Urothelium cell line (cell line): ENCODE measurements at regions not wholly inside any gene's neighbourhood (a gene's known extent, or its start where the extent isn't known, plus 50 kb on each side); places are given as distances from the start of the nearest gene placed in this dataset.

Source experiments
- DNase-seq: peaks from one replicate; pipeline ENCODE4 v3.0.0; 2011; ENCODE audit warnings: low spot score, mixed read lengths
- FAIRE-seq: peaks from 2 replicates; lab custom pipeline; 2011; peaks lifted over from hg19 to GRCh38; lab: Jason Lieb, UNC

DNA sequence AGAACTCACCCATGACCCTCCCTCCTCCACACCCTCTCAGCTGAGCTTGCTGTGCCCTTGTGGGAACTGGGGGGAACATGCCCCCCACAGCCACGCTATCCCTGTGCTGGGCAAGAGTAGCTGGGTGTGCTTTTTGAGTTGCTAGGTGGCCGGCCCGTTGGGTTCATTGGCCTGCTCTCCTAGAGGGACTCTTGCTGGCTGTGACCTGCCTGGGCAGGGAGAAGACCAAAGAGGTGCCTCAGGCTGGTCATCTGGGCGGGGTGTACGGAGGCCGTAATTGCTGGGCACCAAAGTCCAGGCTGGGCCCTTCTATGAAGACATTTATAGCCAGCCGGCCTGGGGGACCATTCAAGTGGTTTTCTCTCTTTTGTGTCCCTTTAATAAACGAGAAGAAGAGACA lies 138.3 kb upstream of the ZBTB40 start:
- no peak for FAIRE-seq
- DNase-seq: no peak

GRCh38 chr1:22314706-22315105 lies 136.9 kb upstream of the ZBTB40 start:
- FAIRE-seq (no peak), DNase-seq (no peak)

DNA sequence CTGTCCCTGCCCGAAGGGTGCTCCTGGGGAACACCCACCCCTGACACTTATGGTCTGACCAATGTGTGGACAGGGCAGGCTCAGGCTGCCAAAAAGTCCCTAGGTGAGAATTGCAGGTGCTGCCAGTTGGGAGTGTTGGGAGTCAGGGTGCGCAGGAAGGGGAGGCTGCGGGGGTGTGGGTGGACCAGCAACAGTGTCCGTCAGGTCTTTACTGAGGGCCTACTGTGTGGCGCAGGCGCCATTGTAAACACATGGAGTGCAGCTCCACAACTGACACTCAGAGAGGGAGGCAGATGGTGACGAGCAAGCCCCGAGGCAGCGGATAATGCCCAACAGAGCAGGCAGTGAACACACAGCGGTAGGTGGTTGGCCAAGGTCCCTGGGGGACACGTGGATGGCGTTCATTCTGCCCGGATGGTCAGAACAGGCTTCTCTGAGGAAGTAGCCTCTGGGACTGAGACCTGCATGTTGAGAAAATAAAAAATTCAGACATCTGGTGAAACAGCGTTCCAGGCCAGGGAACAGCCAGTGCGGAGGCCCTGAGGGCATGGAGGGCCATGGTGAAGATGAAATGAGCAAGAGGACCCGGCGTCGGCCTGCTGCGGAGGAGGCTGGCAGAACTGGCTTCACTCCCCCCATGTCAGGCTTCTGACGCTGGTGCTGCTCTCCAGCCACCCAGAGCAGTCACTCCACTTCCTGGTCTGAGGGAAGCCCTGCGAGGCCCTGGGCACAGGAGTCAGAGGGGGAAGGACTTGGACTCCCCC lies 136.2 kb upstream of the ZBTB40 start:
- FAIRE-seq (no peak), DNase-seq (no peak)

- DNase-seq: no peak
- no peak for FAIRE-seq
Measured at GRCh38 chr1:22317231-22317919, 134.3 kb upstream of the ZBTB40 start.

DNA sequence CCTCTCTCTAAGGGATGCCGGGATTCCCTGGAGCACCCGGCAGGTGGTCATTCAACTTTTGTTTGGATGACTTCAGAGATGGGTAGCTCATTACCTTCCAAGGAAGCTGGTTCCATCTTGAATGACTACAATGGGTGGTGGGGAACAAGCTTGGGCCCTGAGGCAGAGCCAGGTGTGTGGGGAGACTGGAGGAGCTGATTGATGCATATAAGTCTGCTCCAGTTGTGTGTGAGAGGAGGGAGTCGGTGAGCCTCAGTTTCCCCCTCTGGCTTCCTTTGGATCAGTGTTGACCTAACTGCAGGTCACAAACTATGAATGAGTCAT lies 133.8 kb upstream of the ZBTB40 start:
- no peak for FAIRE-seq

GRCh38 chr1:22318279-22318981 lies 133.2 kb upstream of the ZBTB40 start:
- FAIRE-seq: no peak
- DNase-seq: no peak

More for the DNA sequence above, 133.8 kb upstream of the ZBTB40 start:
- no peak for DNase-seq

DNA sequence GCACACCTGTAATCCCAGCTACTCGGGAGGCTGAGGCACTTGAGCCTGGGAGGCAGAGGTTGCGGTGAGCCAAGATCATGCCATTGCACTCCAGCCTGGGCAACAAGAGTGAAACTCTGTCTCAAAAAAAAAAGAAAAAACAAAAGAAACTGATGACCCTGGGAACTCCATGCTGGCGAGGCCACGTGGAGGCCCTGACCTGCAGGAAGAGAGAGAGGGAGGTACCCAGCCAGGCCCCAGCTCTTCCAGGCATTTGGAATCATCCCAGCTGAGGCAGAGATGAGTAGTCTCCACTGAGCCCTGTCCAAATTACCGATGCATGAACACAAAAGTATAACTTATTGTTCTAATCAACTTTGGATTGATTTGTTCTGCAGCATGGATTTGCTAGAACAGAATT lies 132.0 kb upstream of the ZBTB40 start:
- no peak for FAIRE-seq

DNA sequence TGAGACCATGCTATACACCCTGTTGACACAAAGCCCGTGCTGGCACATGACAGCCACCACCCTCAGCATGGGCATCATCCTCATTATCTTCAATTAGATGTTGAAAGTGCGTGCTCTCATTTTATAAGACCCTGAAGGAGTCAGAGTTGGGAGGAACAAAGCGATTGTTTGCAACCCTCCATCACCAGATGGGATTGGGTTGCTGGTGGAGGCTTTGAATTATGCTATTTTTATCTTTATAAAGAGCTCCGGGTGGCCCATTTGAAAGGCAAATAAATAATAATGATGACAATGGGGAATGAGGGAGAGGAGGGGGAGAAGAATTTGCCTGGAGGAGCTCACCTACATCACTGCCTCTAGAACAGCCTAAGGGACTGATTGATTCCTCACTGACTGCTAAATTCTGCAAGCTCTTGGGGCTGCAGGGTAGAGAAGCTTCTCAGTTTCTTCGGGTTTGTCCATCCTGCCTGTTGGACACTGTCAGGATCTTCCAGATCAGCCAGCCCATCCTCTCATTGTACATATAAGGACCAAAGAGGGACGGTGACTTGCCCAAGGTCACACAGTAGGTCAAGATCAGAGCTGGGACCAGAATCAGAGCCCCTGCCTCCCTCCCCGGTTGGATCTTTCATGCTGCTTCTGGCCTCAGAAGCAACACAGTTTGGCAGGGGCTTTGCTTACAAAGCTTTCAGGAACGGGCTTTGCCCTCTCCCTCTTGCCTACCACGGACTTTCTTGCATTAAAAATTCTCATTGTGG lies 130.9 kb upstream of the ZBTB40 start:
- FAIRE-seq: no peak

More for the DNA sequence above, 132.0 kb upstream of the ZBTB40 start:
- no peak for DNase-seq

DNA sequence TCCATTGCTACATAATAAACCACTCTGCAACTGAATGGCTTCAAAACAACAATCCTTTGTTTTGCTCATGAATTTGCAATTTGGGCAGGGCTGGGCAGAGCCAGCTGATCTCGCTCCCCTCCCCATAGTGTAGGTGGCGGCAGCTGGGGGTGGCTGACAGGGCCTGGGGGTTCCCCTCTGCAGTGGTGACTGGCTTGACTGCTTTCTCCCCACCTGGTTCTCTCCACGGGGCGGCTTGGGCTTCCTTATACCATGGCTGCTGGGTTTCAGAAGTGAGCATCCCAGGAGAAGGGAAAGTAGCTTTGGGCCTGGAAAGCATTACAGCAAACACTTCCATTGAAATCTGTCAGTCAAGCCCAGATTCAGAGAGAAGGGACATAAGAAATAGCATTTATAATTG lies 129.7 kb upstream of the ZBTB40 start:
- DNase-seq: no peak
- FAIRE-seq: no peak

More for the DNA sequence above, 130.9 kb upstream of the ZBTB40 start:
- no peak for DNase-seq

DNA sequence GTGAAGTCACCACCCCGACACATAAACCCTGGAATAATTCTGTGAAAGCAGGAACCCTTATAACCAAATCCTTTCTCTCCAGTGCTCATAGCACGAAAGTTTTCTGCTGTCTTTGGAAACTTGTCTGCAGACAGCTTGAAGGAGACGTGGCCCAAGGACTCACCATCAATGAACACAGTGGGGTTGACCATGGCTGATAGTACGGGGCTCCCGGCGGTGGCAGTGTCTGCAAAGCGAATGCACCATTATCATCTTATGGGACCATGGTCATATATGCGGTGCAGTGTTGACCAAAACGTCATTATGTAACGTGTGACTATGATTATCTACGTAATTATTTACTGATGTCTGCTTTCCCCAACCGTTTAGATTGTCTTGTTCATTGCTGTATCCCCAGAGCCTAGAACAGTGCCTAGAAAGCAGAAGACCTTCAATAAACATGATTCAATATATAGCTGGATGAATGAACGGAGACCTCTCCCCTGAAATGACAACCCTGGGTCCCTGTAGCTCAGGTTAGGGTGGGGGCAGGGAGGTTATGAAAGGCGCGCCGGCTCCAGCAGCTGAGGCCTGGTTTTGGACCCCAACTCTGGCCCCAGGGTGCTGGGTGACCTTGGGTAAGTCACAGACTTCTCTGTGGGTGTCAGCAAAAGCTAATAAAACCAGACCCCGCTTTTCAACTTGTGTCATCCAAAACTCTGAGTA lies 128.4 kb upstream of the ZBTB40 start:
- DNase-seq (no peak), FAIRE-seq (no peak)

GRCh38 chr1:22323846-22324504 lies 127.7 kb upstream of the ZBTB40 start:
- DNase-seq (no peak), FAIRE-seq (no peak)

DNA sequence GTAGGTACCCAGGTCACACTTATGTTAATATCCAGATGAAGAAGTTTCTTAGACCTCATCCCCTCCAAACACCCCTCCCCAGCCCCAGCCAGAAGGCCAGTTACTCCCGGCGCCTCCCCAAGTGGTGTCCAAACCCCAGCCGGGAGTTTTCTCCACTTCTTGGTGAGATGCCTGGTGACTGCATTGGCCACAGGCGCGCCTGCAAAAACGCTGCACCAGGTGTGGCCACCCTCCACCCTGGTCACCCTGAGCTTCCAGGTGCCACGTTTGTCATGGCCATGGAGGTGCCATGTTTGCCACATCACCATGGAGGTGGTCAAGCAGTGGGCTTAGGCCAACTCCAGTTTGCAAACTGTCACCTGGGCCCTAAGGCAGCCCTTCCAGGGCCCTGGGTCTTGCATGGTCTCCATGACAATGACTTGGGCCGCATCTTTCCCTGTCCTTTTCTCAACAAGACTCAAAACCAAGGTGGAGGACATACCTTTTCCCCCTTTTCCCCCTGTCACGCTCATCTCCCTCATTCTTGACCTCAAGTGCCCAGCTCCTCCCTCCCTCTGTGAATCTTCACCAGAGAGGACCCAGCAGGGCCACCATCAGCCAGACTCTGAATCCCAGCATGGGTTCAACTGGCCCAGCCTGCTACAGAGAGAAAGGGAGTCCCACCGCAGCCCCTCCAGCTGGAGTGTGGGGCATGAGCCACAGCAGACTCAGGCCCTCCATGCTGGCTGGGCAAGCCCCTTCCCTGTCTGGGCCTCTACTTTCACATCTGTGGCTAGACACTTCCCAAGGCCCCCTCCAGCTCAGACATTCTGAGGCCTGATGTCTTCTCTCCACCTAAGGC lies 125.9 kb upstream of the ZBTB40 start:
- FAIRE-seq (no peak), DNase-seq (no peak)

DNA sequence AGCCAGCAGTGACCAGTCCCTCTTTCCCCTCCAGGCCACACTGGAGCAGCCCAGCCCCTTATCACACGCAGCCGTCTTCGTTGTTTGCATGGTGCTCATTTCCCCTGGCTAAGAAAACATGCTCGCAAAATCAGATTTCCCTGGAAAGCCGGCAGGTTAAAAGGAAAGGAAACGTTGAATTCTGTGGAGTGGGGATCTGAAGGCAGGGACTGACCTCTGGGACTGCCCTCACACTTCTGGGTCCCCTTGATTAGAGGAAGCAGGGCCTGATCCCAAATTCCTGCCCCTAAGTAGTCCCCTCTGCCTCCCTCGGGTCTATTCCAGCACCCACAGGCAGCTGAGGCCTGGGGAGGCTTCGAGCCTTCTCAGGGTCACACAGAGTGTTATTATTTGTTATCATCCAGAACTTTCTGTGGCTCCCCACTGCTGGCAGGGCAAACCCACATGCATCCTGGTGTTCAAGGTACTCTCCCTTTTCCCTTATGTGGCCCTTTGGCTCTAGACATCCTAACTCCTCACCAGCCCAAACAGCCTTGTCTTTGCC lies 125.2 kb upstream of the ZBTB40 start:
- FAIRE-seq (no peak), DNase-seq (no peak)

DNA sequence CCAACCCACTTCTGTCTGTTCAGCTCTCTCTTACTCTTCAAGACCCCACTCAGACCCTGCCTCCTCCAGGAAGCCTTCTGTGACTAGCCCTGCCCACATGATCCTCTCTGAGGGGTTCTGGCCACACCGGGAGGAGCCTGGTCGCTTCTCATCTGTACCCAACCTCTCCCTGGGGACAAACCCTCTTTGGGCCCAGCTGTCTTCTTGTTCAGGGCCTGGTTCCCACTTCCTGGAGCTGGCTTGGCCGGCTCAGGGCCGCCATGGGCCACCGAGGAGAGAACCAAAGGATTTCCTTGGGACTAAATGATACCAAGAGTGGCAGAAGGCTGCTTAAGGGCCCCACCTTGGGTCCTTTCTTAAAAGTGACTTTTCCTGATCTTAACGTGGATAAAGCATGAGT lies 124.7 kb upstream of the ZBTB40 start:
- FAIRE-seq: no peak

GRCh38 chr1:22327411-22327810 lies 124.2 kb upstream of the ZBTB40 start:
- DNase-seq: no peak
- FAIRE-seq: no peak

More for the DNA sequence above, 124.7 kb upstream of the ZBTB40 start:
- DNase-seq: no peak

- DNase-seq (no peak), FAIRE-seq (no peak)
Measured at GRCh38 chr1:22328331-22329147, 123.1 kb upstream of the ZBTB40 start.

GRCh38 chr1:22329148-22329515 lies 122.5 kb upstream of the ZBTB40 start:
- DNase-seq: no peak
- no peak for FAIRE-seq

- FAIRE-seq (no peak), DNase-seq (no peak)
Measured at GRCh38 chr1:22330092-22330759, 121.4 kb upstream of the ZBTB40 start.
